GM19324 (cell line): ENCODE measurements at regions not wholly inside any gene's neighbourhood (a gene's known extent, or its start where the extent isn't known, plus 50 kb on each side); places are given as distances from the start of the nearest gene placed in this dataset.

Source experiments
- ATAC-seq: cut with Tn5 transposase; IDR thresholded peaks from one replicate; pipeline ENCODE4 v1.9.1; 2021; ENCODE audit warnings: mild to moderate bottlenecking, moderate library complexity; ENCODE audit not compliant: unreplicated experiment, low FRiP score

DNA sequence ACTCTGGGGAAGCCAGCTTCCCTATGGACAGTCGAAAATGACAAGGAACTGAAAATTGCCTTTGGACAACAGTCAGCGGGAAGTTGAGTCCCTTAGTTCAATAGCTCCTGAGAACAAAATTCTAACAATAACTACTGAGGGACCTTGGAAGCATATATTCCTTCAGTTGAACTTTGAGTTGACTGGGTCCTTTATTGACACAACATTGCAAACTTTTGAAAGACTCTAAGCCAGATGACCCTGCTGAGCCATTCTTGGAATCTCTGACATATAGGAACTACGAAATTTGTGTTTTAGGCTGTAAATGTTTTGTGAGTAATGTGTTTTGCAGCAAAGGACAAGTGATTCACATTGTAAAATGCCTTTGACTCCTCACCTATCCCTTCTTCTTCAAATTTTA is 548.8 kb upstream of the LCORL start:
- no peak for ATAC-seq

DNA sequence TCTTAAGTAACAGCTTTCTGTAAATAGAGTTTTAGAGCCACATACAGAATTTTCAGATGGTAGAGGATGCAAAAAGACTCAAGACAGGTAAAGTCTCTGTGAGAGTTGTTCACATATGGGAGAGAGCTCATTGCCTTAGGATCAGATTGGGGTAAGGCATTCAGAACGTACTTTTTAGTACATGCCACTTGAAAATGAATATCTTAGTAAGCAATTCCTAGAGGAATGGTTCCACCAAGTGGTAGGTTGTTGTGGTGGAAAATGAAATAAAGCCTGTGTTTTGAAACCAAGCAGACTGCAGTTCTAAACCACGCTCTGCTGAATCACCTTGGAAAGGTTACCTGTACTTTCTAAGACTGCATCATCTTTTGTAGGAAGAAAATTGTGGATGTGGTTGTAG is 547.0 kb upstream of the LCORL start:
- ATAC-seq, result no peak

DNA sequence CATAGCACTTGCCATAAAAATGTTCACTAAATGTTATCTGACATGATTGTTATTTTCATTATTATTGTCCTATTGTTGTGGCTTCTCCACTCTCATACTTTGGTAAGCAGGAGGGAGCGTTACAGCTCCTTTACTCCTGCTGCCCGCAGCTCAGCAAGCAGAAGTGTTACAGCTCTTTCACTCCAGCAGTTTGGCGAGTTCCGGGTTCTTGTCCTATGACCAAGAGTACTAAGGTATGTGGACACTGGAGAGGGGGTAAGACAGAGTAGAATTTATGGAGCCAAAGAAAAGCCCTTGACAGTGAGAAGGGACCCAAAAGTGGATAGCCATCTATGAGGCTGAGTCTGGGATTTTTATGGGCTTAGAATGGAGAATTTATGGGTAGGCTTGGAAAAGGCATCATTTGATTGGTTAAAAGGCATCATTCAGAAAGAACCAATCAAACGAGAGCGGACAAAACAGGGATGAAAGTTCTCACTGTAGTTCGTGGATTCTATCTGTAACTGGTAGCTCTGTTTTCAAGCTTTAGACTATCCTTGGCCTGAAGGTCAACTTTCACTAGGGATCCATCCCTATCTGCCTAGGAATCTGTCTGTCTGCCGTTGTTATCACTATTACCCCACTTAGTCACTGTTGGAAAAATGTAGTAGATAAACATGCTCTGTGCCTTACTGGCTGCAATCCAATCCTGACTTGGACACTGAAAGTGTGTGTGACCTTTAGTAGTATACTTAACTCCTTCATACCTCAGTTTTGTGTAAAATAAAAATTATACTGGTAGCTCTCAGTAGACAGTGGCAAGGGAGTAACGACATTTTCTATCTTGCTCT is 545.6 kb upstream of the LCORL start:
- ATAC-seq, result no peak

DNA sequence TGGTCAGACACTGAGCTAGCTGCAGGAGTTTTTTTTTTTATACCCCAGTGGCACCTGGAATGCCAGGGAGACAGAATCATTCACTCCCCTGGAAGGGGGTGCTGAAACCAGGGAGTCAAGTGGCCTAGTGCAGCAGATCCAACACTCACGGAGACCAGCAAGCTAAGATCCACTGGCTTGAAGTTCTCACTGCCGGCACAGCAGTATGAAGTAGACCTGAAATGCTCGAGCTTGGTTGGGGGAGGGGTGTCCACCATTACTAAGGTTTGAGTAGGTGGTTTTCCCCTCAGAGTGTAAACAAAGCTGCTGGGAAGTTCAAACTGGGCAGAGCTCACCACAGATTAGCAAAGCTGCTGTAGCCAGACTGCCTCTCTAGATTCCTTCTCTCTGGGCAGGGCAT is 537.9 kb upstream of the LCORL start:
- no peak for ATAC-seq

DNA sequence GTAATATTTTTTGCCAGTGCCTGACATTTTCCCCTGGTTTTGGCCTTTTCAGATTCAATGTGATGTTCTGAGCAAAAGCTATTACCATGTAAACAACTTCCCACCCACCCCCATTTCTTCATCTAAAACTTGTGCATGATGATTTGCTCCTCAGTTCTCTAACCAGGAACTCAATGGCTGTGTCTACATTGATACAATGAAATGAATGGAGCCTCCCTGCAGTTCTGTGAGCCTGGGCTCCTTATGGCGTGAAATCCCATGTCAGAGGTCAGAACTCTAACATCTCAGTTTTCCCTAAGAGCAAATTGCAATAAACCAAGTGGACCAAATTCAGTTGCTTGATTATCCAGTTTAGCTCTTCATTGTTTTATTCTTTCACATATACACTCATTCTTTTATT is 534.8 kb upstream of the LCORL start:
- no peak for ATAC-seq

DNA sequence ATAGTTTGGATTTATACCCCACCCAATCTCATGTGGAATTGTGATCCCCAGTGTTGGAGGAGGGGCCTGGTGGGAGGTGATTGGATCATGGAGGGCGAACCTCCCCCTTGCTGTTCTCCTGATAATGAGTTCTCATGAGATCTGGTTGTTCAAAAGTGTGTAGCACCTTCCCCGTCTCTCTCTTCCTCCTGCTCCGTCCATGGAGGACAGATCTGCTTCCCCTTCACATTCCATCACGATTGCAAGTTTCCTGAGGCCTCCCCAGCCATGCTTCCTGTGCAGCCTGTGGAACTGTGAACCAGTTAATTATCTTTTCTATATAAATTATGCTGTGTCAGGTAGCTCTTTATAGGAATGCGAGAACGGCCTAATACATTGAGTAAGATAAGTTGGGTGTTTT is 518.8 kb upstream of the LCORL start:
- no peak for ATAC-seq

DNA sequence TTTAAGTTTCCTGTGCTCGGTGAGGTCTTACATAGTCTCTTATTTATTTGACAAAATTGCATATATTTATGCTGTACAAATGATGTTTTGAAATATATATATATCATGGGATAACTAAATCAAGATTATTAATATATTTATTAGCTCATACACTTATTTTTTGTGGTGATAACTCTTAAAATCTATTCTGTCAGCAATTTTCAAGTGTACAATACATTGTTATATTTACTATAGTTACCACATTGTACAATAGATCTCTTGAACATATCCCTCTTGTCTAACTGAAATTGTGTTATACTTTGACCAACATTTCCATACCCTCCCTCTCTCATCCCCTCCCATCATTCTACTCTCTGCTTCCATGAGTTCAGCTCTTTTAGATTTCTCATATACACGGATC is 516.6 kb upstream of the LCORL start:
- ATAC-seq, result no peak

DNA sequence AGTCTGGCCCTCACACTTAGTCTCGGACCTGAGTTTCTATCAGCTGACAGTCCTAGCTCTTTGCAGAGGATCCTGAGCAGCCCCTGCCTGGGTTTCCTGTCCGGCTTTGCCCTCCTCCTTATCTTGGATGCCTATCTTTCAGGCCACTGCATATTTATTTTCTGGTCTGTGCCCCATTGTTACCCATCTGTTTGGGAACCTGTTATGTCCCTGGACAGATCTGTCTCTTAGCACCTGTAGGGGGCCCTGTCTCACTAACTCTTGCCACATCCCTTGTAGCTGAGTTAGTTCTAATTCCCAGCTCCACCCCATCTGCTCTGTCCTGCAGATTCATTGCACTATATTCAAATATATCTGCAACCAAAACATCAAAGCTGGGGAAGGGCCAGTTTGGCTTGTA is 514.9 kb upstream of the LCORL start:
- no peak for ATAC-seq

DNA sequence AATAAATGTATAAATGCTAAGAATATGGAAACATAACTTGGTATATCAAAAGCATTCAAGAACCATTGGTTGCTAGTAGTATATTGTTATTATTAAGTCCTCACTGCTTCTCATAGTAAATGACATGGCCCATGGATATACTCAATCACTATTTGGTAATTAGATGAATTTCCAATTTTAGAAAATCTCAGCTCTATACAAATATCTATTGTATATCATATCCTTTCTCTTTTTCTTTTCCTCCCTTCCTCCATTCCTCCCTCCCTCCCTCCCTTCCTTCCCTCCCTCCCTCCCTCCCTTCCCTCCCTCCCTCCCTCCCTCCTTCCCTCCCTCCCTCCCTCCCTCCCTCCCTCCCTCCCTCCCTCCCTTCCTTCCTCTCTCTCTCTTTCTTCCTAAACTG is 514.4 kb upstream of the LCORL start:
- no peak for ATAC-seq

DNA sequence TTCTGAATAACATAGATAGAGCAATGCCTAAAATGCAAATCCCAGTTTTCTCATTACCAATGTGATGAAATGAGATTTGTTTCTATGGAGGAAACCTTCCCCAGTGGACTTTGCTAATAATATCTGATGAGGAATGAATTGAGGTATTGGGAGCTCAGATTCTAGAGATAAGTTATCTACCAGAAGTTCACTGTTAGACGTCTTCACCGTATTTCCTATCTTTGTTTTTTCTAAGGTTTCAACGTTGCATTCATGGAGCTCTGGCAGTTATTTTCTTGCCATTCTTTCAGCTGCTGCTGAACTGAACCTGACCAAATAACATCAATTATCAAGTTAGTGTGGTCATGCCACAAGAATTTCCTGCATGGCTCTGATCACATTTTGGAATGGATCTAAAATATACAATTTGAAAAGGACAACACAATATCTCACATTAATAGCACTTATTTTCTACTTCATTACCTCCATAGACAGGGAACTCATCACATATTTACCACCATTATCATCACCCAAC is 511.8 kb upstream of the LCORL start:
- no peak for ATAC-seq

DNA sequence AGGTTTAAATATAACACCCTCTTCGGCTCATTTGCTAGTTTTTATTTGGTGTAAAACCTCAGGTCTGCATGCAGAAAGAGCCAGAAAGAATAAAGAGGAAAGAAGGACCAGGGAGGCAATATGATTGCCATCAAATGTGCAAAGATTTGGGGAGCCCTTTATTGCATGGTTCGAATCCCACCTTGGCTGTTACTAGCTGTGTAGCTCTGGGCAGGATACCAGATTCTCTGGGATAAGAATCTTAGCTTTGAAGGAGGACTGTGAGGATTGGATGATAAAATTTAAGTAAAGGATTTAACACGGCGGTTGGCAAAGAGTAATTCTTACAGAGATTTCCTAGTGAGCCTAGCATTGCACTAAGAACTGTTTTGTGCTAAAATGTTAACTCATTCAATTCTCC is 510.2 kb upstream of the LCORL start:
- no peak for ATAC-seq

DNA sequence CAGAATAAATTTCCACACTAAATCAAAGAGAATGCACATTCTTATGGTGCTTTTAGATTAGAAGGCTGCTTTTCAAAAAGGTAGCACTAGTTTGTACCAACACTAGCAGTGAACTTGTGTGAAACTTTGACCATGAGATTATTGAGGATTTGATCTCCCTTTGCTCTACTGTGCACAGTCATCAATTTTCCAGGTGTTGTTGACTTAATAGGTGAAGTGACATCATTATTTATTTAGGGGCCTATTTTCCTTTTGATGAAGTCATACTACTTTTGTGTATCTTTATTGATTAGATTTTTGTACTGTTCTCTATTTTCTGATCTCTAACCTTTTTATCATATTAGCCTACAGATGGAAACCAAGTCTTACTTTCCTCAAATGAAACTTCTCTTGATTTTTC is 507.9 kb upstream of the LCORL start:
- no peak for ATAC-seq

DNA sequence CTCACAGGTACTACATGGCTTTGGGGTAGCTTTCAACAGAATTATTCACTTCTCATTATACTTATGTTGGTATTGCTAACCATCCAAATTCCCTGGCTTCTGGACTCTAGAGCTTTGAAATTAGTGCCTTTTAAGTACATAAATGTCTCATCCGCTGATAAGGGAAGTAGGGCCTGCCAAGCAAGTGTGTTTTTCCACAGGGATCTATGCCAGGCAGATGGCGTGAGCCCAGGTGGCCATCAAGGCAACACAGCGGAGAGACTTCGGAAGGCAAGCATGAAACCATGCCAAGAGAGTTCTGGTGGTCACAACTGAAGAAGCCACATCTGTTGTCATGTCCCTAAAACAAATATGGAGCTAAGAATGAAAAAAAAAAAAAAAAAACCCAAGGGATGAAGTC is 503.1 kb upstream of the LCORL start:
- no peak for ATAC-seq

DNA sequence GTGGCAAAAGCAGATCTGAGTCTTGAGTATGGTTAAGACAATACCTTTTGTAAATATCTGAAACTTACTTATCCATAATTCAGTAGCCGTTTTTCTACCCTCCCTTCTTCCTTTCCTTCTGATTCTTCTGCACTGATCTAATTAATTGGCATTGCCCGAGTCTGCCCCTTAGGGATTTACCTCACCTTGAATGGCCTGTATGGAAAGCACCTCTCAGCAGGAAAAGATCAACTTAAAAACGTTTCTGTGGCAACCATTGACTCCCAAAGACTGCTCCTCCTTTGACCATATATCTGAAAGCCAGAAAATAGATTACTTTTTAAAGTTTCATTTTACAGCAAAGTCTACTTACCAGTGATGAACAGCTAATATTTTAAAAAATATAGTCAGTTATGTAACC is 496.5 kb upstream of the LCORL start:
- ATAC-seq, result no peak

DNA sequence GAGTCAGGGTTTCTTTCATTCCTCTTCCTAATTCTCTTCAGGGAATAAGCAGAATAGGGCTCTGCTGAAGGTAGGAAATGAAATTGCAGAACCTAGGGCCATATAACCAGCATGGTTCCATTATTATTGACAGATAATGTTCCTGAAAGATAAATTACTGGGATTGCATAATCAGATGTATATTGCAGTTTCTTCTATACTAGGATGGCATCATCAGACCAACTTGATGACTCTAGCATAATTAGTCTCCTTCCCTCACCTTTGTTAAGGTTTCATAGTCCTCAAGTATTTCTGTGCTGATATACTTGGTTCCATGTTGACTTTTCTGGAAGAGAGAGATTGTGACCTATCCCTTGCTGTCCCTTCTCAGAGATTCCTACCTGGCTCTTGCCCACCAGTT is 492.3 kb upstream of the LCORL start:
- ATAC-seq, result no peak

DNA sequence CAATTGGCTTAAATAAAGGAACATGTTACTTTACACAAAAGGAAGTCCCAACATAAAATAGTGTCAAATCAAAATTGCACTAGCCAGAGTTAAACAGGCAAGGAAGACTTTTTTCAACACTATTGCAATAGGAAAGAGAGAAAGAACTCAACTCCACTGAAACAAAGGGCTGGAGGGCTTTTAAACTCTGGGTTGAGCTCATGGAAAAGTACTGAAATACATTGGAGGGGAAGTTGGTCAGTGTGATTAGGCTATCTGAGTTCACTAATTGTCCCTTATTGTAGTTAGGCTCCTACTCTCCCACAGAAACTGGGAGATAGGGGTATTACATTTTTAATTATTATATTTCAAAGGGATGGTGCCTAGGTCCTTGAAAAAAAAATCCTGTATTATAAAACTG is 491.2 kb upstream of the LCORL start:
- no peak for ATAC-seq

DNA sequence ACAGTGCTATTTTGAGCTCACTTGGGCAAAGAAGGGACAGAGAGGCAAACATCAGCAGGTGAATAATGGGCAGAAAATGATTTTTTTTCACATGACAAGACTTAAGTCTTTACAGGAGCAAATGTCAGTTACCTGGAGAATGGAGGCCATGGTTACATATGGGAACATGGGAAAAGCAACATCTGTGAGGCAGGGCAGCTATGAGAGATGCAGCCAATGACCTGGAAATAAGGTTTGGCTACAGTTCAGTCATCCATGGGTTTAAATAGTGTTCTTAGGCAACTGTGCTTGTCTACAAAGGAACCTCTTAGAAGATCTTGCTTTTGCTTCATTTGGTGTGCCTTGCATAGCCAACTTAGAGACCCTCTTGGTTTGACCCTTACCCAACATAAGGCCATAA is 490.2 kb upstream of the LCORL start:
- no peak for ATAC-seq

DNA sequence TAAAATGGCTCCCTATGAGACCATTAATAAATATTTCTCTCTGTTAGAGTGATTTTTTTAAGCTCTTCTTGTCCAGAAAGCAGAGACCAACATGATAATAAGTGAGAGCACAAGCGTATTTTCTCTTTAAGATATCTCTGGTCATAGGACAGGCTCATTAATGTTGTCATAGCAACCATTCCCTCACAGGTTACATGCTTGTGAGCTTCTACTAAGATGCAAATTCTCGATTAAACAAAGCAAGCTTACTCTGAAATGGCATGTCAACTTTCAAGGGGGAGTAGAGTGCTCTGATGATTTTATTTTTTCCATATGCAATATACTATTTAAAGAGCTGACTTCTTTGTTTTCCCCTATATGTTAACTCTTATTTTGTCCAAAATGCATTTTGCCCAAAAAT is 487.2 kb upstream of the LCORL start:
- no peak for ATAC-seq

DNA sequence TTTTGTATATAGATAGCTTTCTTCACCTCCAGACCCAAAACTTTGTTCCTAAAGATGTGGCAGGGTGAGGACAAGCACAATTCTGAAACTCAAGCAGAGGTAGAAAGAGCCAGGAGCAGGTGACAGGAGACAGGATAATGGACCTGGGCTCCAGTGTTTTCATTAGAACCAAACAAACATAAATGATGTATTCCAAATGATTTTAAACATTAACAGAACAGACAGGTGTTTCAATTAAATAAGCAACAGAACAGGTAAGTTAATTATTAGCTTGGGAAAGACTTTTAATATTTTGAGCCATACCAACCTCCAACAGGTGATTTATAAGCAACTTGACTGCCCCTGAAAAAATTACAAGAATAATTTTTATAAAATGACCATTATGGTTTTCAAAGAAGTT is 459.4 kb upstream of the LCORL start:
- ATAC-seq, result no peak

DNA sequence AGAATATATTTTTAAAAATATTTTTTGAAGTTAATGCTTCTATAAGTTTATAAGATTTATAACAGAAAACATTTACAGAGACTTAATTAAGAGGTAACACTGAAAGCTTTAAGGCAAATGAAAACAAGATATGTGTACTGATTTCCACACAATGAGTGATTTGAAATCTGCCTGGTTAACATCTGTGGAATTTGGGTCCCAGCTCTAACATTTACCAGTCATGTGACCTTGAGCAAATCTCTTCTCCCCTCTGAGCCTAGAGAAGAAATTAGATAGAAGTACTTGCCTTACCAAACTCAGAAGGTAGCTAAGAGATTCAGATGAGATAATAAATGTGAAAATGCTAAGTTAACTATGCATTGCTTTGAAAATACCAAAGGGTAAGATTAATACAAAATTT is 458.8 kb upstream of the LCORL start:
- ATAC-seq, result no peak

DNA sequence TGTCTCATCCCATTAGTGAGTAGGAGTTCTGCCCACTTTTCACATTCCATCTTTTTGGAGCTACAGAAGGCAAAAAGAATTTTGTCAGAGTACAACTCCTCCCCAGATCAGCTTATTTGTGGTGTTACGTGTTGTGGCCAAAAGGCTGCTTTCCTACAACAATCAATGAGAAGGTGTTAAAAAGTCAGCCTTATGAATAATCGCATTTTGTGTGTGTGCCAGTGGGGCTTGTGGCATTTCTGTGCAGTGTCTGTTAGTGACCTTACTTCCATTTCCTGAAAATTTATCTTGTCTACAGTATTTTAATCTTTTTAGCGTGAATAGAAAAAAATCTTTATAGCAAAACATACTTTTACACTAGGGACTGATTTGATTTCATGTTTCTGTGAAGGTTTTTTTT is 458.3 kb upstream of the LCORL start:
- no peak for ATAC-seq

DNA sequence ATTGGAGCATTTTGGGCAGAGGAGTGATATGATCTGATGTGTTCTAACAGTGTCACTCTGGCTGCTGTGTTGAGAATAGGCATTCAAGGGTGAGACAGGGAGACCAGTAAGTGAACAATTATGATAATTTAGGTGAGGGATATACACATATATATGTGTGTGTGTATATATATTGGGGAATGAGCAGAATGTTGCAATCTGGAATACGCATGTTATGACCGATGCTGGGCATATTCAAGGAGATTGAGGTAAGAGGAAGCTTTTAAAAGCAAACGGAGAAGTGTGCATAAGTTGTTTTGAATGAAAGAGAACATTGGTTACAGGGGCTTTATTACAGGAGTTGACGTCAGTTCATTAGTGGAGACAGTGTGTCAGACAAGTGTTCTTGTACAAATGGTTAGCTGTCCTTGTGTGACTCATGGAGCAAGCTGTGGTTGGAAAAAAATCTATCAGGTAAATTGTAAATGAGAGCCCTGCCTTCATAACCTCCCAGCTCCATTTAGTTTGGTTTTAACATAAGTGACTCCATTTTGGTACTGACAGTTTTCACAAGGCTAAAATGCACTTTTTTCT is 442.5 kb upstream of the LCORL start:
- no peak for ATAC-seq
